Stomach (tissue), 8 donors: ENCODE measurements at regions not wholly inside any gene's neighbourhood (a gene's known extent, or its start where the extent isn't known, plus 50 kb on each side); places are given as distances from the start of the nearest gene placed in this dataset.
A peak's percentile ranks its signal among the peaks of the same experiment; 100 is the strongest.

Source experiments
- DNase-seq, 2 donors: peaks; one replicate each; pipeline versions ENCODE4 v3.0.0 to v3.0.0-alpha.2; 2013 to 2019
- H3K27ac ChIP-seq, 5 donors: fragments of 200-600 bp in 4 of 5; sonication (generic) in 4 of 5; one replicate each; pipeline ENCODE4 v1.5.1; 2013 to 2019; ENCODE audit warnings: mild to moderate bottlenecking in 1 of 5, moderate library complexity in 1 of 5
- H3K27me3 ChIP-seq, 3 donors: fragments of 200-600 bp; sonication (generic); one replicate each; pipeline ENCODE4 v1.5.1; 2017 to 2019; ENCODE audit warnings: mixed run types in 1 of 3
- H3K36me3 ChIP-seq, 4 donors: fragments of 200-600 bp; sonication (generic); 1 replicate in 3 of 4; 2 replicates in 1 of 4; pipeline ENCODE4 v1.5.1; 2016 to 2019
- H3K4me1 ChIP-seq, 4 donors: fragments of 200-600 bp; sonication (generic); one replicate each; pipeline ENCODE4 v1.5.1; 2016 to 2019
- H3K4me3 ChIP-seq, 4 donors: fragments of 200-600 bp; sonication (generic) in 3 of 4; one replicate each; pipeline ENCODE4 v1.5.1; 2016 to 2019; ENCODE audit warnings: mild to moderate bottlenecking in 1 of 4
- H3K9me3 ChIP-seq, 4 donors: fragments of 200-600 bp; sonication (generic); one replicate each; pipeline ENCODE4 v1.5.1; 2016 to 2019
- EP300 ChIP-seq: sonication (generic); formaldehyde crosslinking; IDR thresholded peaks from one replicate; pipeline ENCODE4 v1.6.1; 2017; ENCODE audit warnings: antibody characterized with exemption
- POLR2A ChIP-seq, 4 donors: fragments of 450-650 bp; IDR thresholded peaks; one replicate each; pipeline ENCODE4 v1.6.1; 2016; ENCODE audit warnings: antibody characterized with exemption in 4 of 4, control low read depth in 2 of 4, mild to moderate bottlenecking in 1 of 4, moderate library complexity in 1 of 4
- POLR2AphosphoS5 ChIP-seq, 3 donors: sonication (generic); formaldehyde crosslinking; IDR thresholded peaks; one replicate each; pipeline ENCODE4 v1.6.1; 2016; ENCODE audit warnings: antibody characterized with exemption in 3 of 3
- WGBS, 5 donors: extraction: QIAGEN DNeasy Blood & Tissue Kit in 3 of 5; methylation state at CpG; one replicate each; pipeline versions ENCODE4 v1.1.5 to v1.1.7; 2013 to 2018; 5-methylcytosine and 5-hydroxymethylcytosine counted together
- intact Hi-C: fragments of 100-400 bp; cut with DNase I; formaldehyde crosslinking; loops from one replicate; pipeline ENCODE4 v1.15.1; 2023; ENCODE audit warnings: low total_unique reads
- TF ChIP-seq, protein P1 (sequence below), 7 experiments: fragments of 450-650 bp in 4 of 7; fragments of 200-600 bp in 3 of 7; sonication (generic) in 3 of 7; IDR thresholded peaks; one replicate each; pipeline ENCODE4 v1.5.1; 2016 to 2019; ENCODE audit warnings: antibody characterized with exemption in 7 of 7, control low read depth in 2 of 7, mild to moderate bottlenecking in 1 of 7
- donor health status: healthy with polysubstance abuse.
- donor health status: Bipolar disorder and iron deficiency.
- donor health status: healthy.

DNA sequence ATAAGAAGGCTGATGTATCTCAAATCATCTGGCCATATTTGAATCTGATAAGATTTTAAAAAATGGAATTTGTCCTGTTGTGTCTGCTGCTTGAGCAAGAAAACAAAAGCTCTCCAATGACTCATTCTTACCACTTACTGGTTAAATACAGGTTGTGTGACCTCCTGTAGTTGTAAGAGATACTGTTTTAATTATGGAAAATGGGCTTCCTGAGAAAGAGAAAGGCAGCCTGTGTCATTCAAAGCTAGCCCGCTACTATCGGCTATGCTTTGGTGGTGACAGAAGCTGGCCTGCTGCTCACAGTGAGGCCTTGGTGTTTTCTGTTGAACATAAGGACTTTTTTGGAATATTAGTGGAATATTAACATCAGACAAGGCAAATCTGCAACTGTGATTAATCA is 1722.1 kb upstream of the PCDH10 start:
- WGBS, 5 donors: 44 to 88% (median 82%) methylated on average over 2 of the region's 2 CpGs
- Histone ChIP-seq H3K36me3 (no peaks in the 10 kb centered on the region), H3K9me3 (peaks cover 0 to 4% (median 0%) of the 10 kb centered on the region in 4 donors), H3K4me3 (no peak overlapping the region), H3K27ac (no peak overlapping the region), H3K4me1 (no peaks in the 10 kb centered on the region), H3K27me3 (no peaks in the 10 kb centered on the region)
- intact Hi-C loops: no loop called here
- no peak for TF ChIP-seq EP300
- TF ChIP-seq POLR2AphosphoS5 (IDR thresholded peaks at IDR 0.05): no peak
- TF ChIP-seq, protein P1, sequence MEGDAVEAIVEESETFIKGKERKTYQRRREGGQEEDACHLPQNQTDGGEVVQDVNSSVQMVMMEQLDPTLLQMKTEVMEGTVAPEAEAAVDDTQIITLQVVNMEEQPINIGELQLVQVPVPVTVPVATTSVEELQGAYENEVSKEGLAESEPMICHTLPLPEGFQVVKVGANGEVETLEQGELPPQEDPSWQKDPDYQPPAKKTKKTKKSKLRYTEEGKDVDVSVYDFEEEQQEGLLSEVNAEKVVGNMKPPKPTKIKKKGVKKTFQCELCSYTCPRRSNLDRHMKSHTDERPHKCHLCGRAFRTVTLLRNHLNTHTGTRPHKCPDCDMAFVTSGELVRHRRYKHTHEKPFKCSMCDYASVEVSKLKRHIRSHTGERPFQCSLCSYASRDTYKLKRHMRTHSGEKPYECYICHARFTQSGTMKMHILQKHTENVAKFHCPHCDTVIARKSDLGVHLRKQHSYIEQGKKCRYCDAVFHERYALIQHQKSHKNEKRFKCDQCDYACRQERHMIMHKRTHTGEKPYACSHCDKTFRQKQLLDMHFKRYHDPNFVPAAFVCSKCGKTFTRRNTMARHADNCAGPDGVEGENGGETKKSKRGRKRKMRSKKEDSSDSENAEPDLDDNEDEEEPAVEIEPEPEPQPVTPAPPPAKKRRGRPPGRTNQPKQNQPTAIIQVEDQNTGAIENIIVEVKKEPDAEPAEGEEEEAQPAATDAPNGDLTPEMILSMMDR (IDR thresholded peaks at IDR 0.05): no peak
- no peak for TF ChIP-seq POLR2A (IDR thresholded peaks at IDR 0.05)
- no peak for DNase-seq

DNA sequence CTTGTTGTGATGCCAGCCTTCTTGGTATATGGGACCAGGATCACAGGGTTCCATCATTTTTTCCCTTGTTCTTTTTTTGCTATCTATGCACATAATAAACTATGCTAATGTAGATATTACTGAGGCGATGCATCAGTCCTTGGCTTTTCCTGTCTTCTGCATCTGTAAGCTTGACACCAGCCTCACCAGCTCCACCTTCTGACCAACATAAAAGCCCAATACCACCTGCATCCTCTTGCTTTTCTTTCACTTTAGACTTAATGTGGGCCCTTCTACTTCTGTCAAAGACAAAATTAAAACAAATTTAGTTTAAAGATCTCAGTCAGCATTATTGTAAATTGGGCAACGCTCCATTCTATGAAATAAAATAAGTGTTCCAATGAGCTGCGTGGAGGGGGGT is 1718.8 kb upstream of the PCDH10 start:
- TF ChIP-seq POLR2AphosphoS5 (IDR thresholded peaks at IDR 0.05) (no peak), POLR2A (IDR thresholded peaks at IDR 0.05) (no peak), EP300 (no peak)
- TF ChIP-seq, protein P1 (IDR thresholded peaks at IDR 0.05): no peak
- DNase-seq: peak in 1 of 2 donors; percentile 9
- intact Hi-C loops: no loop called here

DNA sequence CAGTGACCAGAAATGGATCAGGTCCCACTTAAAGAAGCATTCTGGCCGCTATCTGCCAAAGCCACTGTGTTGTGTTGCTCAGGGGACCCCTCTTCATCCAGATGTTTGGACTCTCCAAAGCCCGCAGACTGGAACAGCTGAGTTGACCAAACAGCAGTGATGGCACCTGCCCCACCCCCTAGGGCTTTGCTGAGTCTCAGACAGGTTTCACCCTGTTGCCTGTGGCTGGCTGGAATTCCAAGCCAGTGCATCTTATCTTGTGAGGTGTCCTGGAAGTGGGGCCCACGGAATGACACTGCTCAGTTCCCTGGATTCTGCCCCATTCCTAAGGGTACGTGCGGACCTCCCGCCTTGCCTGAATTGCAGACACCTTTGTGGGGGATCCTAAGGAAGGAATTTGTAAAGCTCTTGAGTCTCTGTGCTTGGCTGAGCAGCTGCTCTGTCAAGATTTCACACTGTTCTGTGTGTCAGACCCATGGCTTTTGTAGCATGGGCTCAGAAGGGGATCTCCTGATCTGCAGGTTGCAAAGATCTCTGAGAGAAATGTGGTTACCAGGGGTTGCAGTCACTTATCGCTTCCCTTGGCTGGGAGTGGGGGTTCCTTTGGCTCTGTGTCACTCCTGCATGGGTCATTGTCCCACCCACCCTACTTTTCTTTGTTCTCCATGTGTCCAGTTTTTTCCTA is 1707.9 kb upstream of the PCDH10 start:
- Histone ChIP-seq H3K9me3 (peaks cover 0 to 19% (median 7%) of the 10 kb centered on the region in 4 donors), H3K27ac (no peak overlapping the region), H3K4me3 (no peak overlapping the region), H3K36me3 (no peaks in the 10 kb centered on the region), H3K27me3 (no peaks in the 10 kb centered on the region), H3K4me1 (no peaks in the 10 kb centered on the region)
- no peak for DNase-seq
- intact Hi-C loops: no loop called here
- TF ChIP-seq POLR2AphosphoS5 (IDR thresholded peaks at IDR 0.05): no peak
- no peak for TF ChIP-seq POLR2A (IDR thresholded peaks at IDR 0.05)
- TF ChIP-seq EP300: no peak
- TF ChIP-seq, protein P1 (IDR thresholded peaks at IDR 0.05): no peak
- 84 to 88% (median 87%) methylated on average over 7 of the region's 7 CpGs for WGBS, 5 donors

More for the DNA sequence above, 1718.8 kb upstream of the PCDH10 start:
- no peaks in the 10 kb centered on the region for H3K36me3 ChIP-seq
- H3K4me1 ChIP-seq: no peaks in the 10 kb centered on the region
- H3K27me3 ChIP-seq: no peaks in the 10 kb centered on the region
- no peak overlapping the region for H3K4me3 ChIP-seq
- H3K27ac ChIP-seq: no peak overlapping the region
- peaks cover 0 to 4% (median 0%) of the 10 kb centered on the region in 4 donors for H3K9me3 ChIP-seq
- 52 to 68% (median 58%) methylated on average over 3 of the region's 3 CpGs for WGBS, 5 donors

DNA sequence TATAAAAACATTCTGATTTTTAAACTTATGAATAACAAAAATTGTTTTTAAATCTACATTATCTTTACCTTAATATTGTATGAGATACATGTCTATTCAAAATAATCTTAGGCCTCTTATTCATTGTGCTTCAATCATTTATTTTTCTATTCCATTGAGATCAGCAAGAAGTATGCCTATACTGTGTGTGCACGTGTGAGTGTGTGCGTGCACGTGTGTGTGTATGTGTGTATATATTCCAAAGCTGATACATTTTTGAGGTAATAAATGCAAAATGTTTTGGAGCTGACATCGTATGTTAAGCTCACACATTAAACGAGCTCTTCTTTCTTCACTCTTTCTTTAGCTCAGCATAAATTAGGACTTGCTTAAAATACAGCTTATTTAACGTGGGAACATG is 1701.2 kb upstream of the PCDH10 start:
- no peak for DNase-seq
- H3K27me3 ChIP-seq: no peaks in the 10 kb centered on the region
- no peaks in the 10 kb centered on the region for H3K36me3 ChIP-seq
- peaks cover 0 to 5% (median 2%) of the 10 kb centered on the region in 4 donors for H3K9me3 ChIP-seq
- WGBS, 5 donors: 67 to 75% (median 74%) methylated on average over 6 of the region's 6 CpGs
- H3K4me1 ChIP-seq: no peaks in the 10 kb centered on the region
- TF ChIP-seq EP300 (no peak), POLR2AphosphoS5 (IDR thresholded peaks at IDR 0.05) (no peak), POLR2A (IDR thresholded peaks at IDR 0.05) (no peak)
- TF ChIP-seq, protein P1 (IDR thresholded peaks at IDR 0.05): no peak
- no peak overlapping the region for H3K27ac ChIP-seq
- intact Hi-C loops: no loop called here
- no peak overlapping the region for H3K4me3 ChIP-seq
